HEK293T (cell line): ENCODE measurements at regions not wholly inside any gene's neighbourhood (a gene's known extent, or its start where the extent isn't known, plus 50 kb on each side); places are given as distances from the start of the nearest gene placed in this dataset.

Experiments
- BHLHE40 ChIP-seq: fragments of 450-650 bp; IDR thresholded peaks from 2 replicates; pipeline ENCODE4 v1.6.1; 2016; ENCODE audit warnings: mild to moderate bottlenecking, moderate library complexity, borderline replicate concordance
- FOXM1 ChIP-seq: fragments of 450-650 bp; IDR thresholded peaks from 2 replicates; pipeline ENCODE4 v1.6.1; 2017; ENCODE audit warnings: mild to moderate bottlenecking, borderline replicate concordance
- TARDBP ChIP-seq: fragments of 450-650 bp; IDR thresholded peaks from 2 replicates; pipeline ENCODE4 v1.6.1; 2016

DNA sequence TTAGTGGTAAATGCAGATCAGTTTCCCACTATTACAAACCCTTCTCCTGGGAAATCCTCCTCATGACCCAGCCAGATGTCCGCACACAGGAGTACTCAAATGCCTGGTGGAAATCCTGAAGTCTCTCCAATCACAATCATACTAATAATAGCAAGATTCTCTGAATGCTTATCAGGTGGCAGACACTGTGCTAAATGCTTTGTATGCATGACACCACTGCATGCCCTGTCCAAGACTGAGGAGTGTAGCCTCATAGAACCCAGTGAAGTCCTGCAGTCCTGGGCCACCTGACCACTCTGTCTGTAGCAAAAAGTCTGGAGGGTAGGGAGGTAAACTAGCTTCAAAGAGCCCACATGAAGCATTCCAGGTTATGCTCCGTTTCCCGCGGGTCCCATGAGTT lies 434.8 kb upstream of the CHST9 start:
- TF ChIP-seq FOXM1 (no peak), BHLHE40 (no peak), TARDBP (no peak)
